PC-9 (cell line): ENCODE measurements at regions not wholly inside any gene's neighbourhood (a gene's known extent, or its start where the extent isn't known, plus 50 kb on each side); places are given as distances from the start of the nearest gene placed in this dataset.

Experiments used
- BruUV-seq: library from RNA; stranded (reverse); fragments of 400-500 nt; replicated peaks from 2 replicates; lab custom pipeline; 2021; lab: Mats Ljungman, UMichigan
- CTCF ChIA-PET: fragments of 300-600 bp; sonication (Branson Sonifier 250); formaldehyde crosslinking; loops from one replicate; lab custom pipeline; 2022; ENCODE audit warnings: antibody characterized with exemption; lab: Charles Lee
- POLR2A ChIA-PET: fragments of 300-600 bp; sonication (Branson Sonifier 250); formaldehyde crosslinking; loops from one replicate; lab custom pipeline; 2022; ENCODE audit warnings: antibody characterized with exemption; ENCODE audit not compliant: unreplicated experiment; lab: Charles Lee
- DNase-seq, 2 experiments: peaks; one replicate each; pipeline versions ENCODE4 v3.0.0 to v3.0.0-alpha.2; 2015 to 2022; ENCODE audit warnings: mixed read lengths in 1 of 2
- H2AFZ ChIP-seq: fragments of 200-600 bp; sonication (generic); 2 replicates; pipeline ENCODE4 v1.8.1; 2017; ENCODE audit warnings: antibody characterized with exemption
- H3F3A ChIP-seq: fragments of 200-600 bp; sonication (generic); 2 replicates; pipeline ENCODE4 v1.8.1; 2017; ENCODE audit warnings: antibody characterized with exemption, mild to moderate bottlenecking, low read depth; ENCODE audit not compliant: insufficient read depth
- H3K27ac ChIP-seq: fragments of 200-600 bp; sonication (generic); 2 replicates; pipeline ENCODE4 v1.6.1; 2016; ENCODE audit warnings: mixed run types
- H3K27me3 ChIP-seq: fragments of 200-600 bp; sonication (generic); 2 replicates; pipeline ENCODE4 v1.6.1; 2016; ENCODE audit warnings: low read depth, mixed run types; ENCODE audit not compliant: insufficient read depth
- H3K36me3 ChIP-seq: fragments of 200-600 bp; sonication (generic); 2 replicates; pipeline ENCODE4 v1.6.1; 2016; ENCODE audit warnings: low read depth, mixed run types
- H3K4me1 ChIP-seq: fragments of 200-600 bp; sonication (generic); replicated peaks from 2 replicates; pipeline ENCODE4 v1.6.1; 2016; ENCODE audit warnings: mixed run types; ENCODE audit not compliant: insufficient read depth
- H3K4me2 ChIP-seq: fragments of 200-600 bp; sonication (generic); 2 replicates; pipeline ENCODE4 v1.6.1; 2017; ENCODE audit warnings: mixed run types
- H3K4me3 ChIP-seq: fragments of 200-600 bp; sonication (generic); 2 replicates; pipeline ENCODE4 v1.6.1; 2016; ENCODE audit warnings: mixed run types
- H3K79me2 ChIP-seq: fragments of 200-600 bp; sonication (generic); 2 replicates; pipeline ENCODE4 v1.6.1; 2017; ENCODE audit warnings: low read depth, mixed run types
- H3K9me2 ChIP-seq: fragments of 200-600 bp; sonication (generic); 2 replicates; pipeline ENCODE4 v1.8.1; 2017; ENCODE audit warnings: mild to moderate bottlenecking; ENCODE audit not compliant: insufficient read depth
- H3K9me3 ChIP-seq: fragments of 200-600 bp; sonication (generic); 2 replicates; pipeline ENCODE4 v1.8.1; 2016; ENCODE audit warnings: low read depth; ENCODE audit not compliant: insufficient read depth
- H4K20me1 ChIP-seq: fragments of 200-600 bp; sonication (generic); 2 replicates; pipeline ENCODE4 v1.8.1; 2017; ENCODE audit not compliant: insufficient read depth
- EZH2 ChIP-seq: fragments of 200-600 bp; sonication (generic); IDR thresholded peaks from 2 replicates; pipeline ENCODE4 v1.8.0; 2017; ENCODE audit warnings: antibody characterized with exemption, low read depth
- intact Hi-C: fragments of 100-400 bp; cut with micrococcal nuclease; formaldehyde crosslinking; loops from one replicate; pipeline ENCODE4 v1.10.0; 2022; ENCODE audit not compliant: unreplicated experiment
- TF ChIP-seq, protein P1 (sequence below): fragments of 200-600 bp; sonication (generic); conservative IDR thresholded peaks from 2 replicates; pipeline ENCODE4 v1.6.1; 2017; ENCODE audit warnings: mixed run types, antibody characterized with exemption, mild to moderate bottlenecking, moderate library complexity

DNA sequence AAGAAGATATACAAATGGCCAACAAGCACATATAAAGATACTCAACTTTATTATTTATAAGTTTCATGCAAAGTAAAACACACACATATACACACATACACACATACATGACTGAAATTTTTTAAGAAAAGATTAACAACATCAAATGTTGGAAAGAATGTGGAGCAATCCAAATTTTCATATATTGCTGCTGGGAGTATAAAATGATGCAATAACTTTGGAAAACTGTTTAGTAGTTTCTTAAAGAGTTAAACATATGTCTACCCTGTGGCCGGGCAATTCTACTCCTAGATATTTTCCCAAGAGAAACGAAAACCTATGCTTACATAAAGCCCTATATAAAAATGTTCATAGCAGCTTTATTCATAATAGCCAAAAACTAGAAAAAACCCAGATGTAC lies 99.8 kb upstream of the NR4A3 start:
- no peak overlapping the region for H3K4me3 ChIP-seq
- H3K36me3 ChIP-seq: no peaks in the 10 kb centered on the region
- intact Hi-C loops: no loop called here
- H3K79me2 ChIP-seq: no peaks in the 10 kb centered on the region
- POLR2A ChIA-PET: no interaction called here
- H3K27me3 ChIP-seq: no peaks in the 10 kb centered on the region
- H3F3A ChIP-seq: no peaks in the 10 kb centered on the region
- no peak for DNase-seq
- H3K4me2 ChIP-seq: no peak overlapping the region
- no peak overlapping the region for H3K27ac ChIP-seq
- no peak for TF ChIP-seq EZH2
- TF ChIP-seq, protein P1, sequence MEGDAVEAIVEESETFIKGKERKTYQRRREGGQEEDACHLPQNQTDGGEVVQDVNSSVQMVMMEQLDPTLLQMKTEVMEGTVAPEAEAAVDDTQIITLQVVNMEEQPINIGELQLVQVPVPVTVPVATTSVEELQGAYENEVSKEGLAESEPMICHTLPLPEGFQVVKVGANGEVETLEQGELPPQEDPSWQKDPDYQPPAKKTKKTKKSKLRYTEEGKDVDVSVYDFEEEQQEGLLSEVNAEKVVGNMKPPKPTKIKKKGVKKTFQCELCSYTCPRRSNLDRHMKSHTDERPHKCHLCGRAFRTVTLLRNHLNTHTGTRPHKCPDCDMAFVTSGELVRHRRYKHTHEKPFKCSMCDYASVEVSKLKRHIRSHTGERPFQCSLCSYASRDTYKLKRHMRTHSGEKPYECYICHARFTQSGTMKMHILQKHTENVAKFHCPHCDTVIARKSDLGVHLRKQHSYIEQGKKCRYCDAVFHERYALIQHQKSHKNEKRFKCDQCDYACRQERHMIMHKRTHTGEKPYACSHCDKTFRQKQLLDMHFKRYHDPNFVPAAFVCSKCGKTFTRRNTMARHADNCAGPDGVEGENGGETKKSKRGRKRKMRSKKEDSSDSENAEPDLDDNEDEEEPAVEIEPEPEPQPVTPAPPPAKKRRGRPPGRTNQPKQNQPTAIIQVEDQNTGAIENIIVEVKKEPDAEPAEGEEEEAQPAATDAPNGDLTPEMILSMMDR: no peak
- no TSS peak for BruUV-seq
- no peaks in the 10 kb centered on the region for H3K9me3 ChIP-seq
- H3K4me1 ChIP-seq: no peaks in the 10 kb centered on the region
- H2AFZ ChIP-seq: no peak overlapping the region
- CTCF ChIA-PET: no interaction called here
- H4K20me1 ChIP-seq: 0 out of 2 replicates have a peak, but pooled peaks cover 4% of the 10 kb centered on the region
- peaks cover 4% of the 10 kb centered on the region for H3K9me2 ChIP-seq

DNA sequence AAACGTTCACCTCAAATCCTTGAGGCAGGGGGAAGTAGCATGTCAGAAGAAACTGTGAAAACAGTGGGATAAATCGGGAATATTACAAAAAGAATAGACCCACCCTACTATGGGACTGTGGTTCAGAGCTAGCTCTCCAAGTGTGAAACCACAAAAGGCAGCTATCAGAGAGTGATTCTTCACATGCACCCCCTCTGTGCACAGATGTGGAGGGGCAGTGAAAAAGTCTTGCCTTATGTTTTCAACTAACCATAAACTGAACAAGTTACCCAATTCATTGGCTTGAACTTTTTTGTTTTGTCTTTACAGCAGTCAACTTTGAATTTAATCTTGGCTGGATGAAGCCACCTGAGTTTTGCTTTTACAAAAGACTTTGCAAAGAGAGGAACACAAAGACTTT lies 98.8 kb upstream of the NR4A3 start:
- Histone ChIP-seq H3K9me2 (peaks cover 4% of the 10 kb centered on the region; the same call in 1 of the 2 replicates), H3K27ac (no peak overlapping the region), H4K20me1 (0 out of 2 replicates have a peak, but pooled peaks cover 4% of the 10 kb centered on the region), H3K79me2 (no peaks in the 10 kb centered on the region), H3K27me3 (no peaks in the 10 kb centered on the region), H3K4me3 (no peak overlapping the region), H3K36me3 (no peaks in the 10 kb centered on the region), H3K4me2 (no peak overlapping the region), H3K9me3 (no peaks in the 10 kb centered on the region), H3F3A (no peaks in the 10 kb centered on the region), H2AFZ (no peak overlapping the region), H3K4me1 (no peaks in the 10 kb centered on the region)
- ChIA-PET CTCF (no interaction called here), POLR2A (no interaction called here)
- BruUV-seq: no TSS peak
- intact Hi-C loops: no loop called here
- no peak for DNase-seq
- TF ChIP-seq EZH2: no peak
- TF ChIP-seq, protein P1: no peak

DNA sequence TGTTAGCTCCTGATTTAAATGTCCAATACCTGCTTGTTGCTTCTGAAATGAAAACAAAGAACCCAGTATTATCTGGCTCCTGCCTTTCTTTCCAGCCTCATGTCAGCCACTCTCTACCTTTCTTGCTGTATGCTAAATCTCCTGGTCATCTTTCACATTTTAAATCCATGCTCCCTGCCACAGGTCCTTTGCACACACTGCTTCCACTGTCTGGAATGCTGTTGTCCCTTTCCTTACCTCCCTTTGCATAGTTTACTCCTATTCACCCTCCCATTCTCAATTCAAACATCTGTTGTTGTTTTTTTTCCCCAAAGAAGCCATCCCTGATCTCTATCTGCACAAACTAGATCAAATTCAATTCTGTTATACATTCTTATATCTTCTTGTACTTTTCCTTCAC lies 97.0 kb upstream of the NR4A3 start:
- H3K4me3 ChIP-seq: no peak overlapping the region
- H3K4me1 ChIP-seq: no peaks in the 10 kb centered on the region
- no peaks in the 10 kb centered on the region for H3K9me3 ChIP-seq
- H3K79me2 ChIP-seq: no peaks in the 10 kb centered on the region
- H3K36me3 ChIP-seq: no peaks in the 10 kb centered on the region
- BruUV-seq: no TSS peak
- POLR2A ChIA-PET: no interaction called here
- CTCF ChIA-PET: no interaction called here
- intact Hi-C loops: no loop called here
- no peak for TF ChIP-seq EZH2
- TF ChIP-seq, protein P1: no peak
- H3K27me3 ChIP-seq: no peaks in the 10 kb centered on the region
- no peak overlapping the region for H3K27ac ChIP-seq
- 0 out of 2 replicates have a peak, but pooled peaks cover 4% of the 10 kb centered on the region for H4K20me1 ChIP-seq
- no peaks in the 10 kb centered on the region for H3F3A ChIP-seq
- no peak overlapping the region for H3K4me2 ChIP-seq
- DNase-seq: no peak
- no peak overlapping the region for H2AFZ ChIP-seq
- H3K9me2 ChIP-seq: peaks cover 4% of the 10 kb centered on the region; the same call in 1 of the 2 replicates
